Upper lobe of right lung (tissue), 1 donor: ENCODE measurements at regions not wholly inside any gene's neighbourhood (a gene's known extent, or its start where the extent isn't known, plus 50 kb on each side); places are given as distances from the start of the nearest gene placed in this dataset.

ENCODE experiments used
- ATAC-seq: fragments of 200-7000 bp; cut with Tn5 transposase; one replicate; pipeline ENCODE4 v1.9.1; 2020; ENCODE audit warnings: mild to moderate bottlenecking, moderate library complexity
- DNase-seq: peaks from one replicate; pipeline ENCODE4 v3.0.0-alpha.2; 2020
- H3K27ac ChIP-seq: fragments of 200-600 bp; one replicate; pipeline ENCODE4 v1.8.0; 2022
- H3K27me3 ChIP-seq: fragments of 200-600 bp; one replicate; pipeline ENCODE4 v1.8.0; 2022; ENCODE audit warnings: mild to moderate bottlenecking
- H3K36me3 ChIP-seq: fragments of 200-600 bp; one replicate; pipeline ENCODE4 v1.8.0; 2022
- H3K4me1 ChIP-seq: fragments of 200-600 bp; one replicate; pipeline ENCODE4 v1.8.0; 2022
- H3K4me3 ChIP-seq: fragments of 200-600 bp; one replicate; pipeline ENCODE4 v1.8.0; 2022; ENCODE audit warnings: mild to moderate bottlenecking
- H3K9me3 ChIP-seq: fragments of 200-600 bp; one replicate; pipeline ENCODE4 v1.8.0; 2022
- CTCF ChIP-seq: fragments of 200-600 bp; IDR thresholded peaks from one replicate; pipeline ENCODE4 v1.8.0; 2022; ENCODE audit warnings: antibody characterized with exemption
- intact Hi-C: fragments of 100-400 bp; cut with DNase I; formaldehyde crosslinking; loops from one replicate; pipeline ENCODE4 v1.11.0; 2022
- donor health status: DM: no; HTN: yes; CAD: no; lungs with severe emphysema.

GRCh38 chr3:171535133-171535532, 74.9 kb upstream of the TNIK start:
- ATAC-seq = no peak
- Histone ChIP-seq H3K27ac (no peak overlapping the region), H3K4me1 (no peaks in the 10 kb centered on the region), H3K36me3 (no peaks in the 10 kb centered on the region), H3K27me3 (no peaks in the 10 kb centered on the region), H3K4me3 (no peak overlapping the region), H3K9me3 (no peaks in the 10 kb centered on the region)
- intact Hi-C loops = no loop called here
- no peak for TF ChIP-seq CTCF
- no peak for DNase-seq

GRCh38 chr3:171533702-171534101, 73.5 kb upstream of the TNIK start:
- TF ChIP-seq CTCF = no peak
- Histone ChIP-seq H3K4me1 (no peaks in the 10 kb centered on the region), H3K4me3 (no peak overlapping the region), H3K9me3 (no peaks in the 10 kb centered on the region), H3K36me3 (no peaks in the 10 kb centered on the region), H3K27ac (no peak overlapping the region), H3K27me3 (no peaks in the 10 kb centered on the region)
- ATAC-seq (no peak), DNase-seq (no peak)
- intact Hi-C loops = no loop called here

GRCh38 chr3:171532294-171532693, 72.1 kb upstream of the TNIK start:
- Histone ChIP-seq H3K27ac (no peak overlapping the region), H3K4me1 (no peaks in the 10 kb centered on the region), H3K27me3 (no peaks in the 10 kb centered on the region), H3K4me3 (no peak overlapping the region), H3K9me3 (no peaks in the 10 kb centered on the region), H3K36me3 (no peaks in the 10 kb centered on the region)
- no peak for TF ChIP-seq CTCF
- DNase-seq (no peak), ATAC-seq (no peak)
- intact Hi-C loops = no loop called here

- no peaks in the 10 kb centered on the region for H3K9me3 ChIP-seq
- H3K4me1 ChIP-seq = no peaks in the 10 kb centered on the region
- no peak for DNase-seq
- TF ChIP-seq CTCF = no peak
- H3K4me3 ChIP-seq = no peak overlapping the region
- H3K27me3 ChIP-seq = no peaks in the 10 kb centered on the region
- H3K36me3 ChIP-seq = no peaks in the 10 kb centered on the region
- intact Hi-C loops = no loop called here
- H3K27ac ChIP-seq = no peak overlapping the region
- no peak for ATAC-seq
These were observed 71.5 kb upstream of the TNIK start for GRCh38 chr3:171531716-171532115.

GRCh38 chr3:171528102-171528501, 67.9 kb upstream of the TNIK start:
- no peak for ATAC-seq
- Histone ChIP-seq H3K9me3 (no peaks in the 10 kb centered on the region), H3K4me1 (no peaks in the 10 kb centered on the region), H3K36me3 (no peaks in the 10 kb centered on the region), H3K27ac (no peak overlapping the region), H3K4me3 (no peak overlapping the region), H3K27me3 (no peaks in the 10 kb centered on the region)
- intact Hi-C loops = no loop called here
- DNase-seq = no peak
- TF ChIP-seq CTCF = no peak

GRCh38 chr3:171526869-171527268, 66.7 kb upstream of the TNIK start:
- no peak overlapping the region for H3K4me3 ChIP-seq
- TF ChIP-seq CTCF = no peak
- H3K4me1 ChIP-seq = no peaks in the 10 kb centered on the region
- DNase-seq (no peak), ATAC-seq (no peak)
- intact Hi-C loops = no loop called here
- no peaks in the 10 kb centered on the region for H3K9me3 ChIP-seq
- no peaks in the 10 kb centered on the region for H3K27me3 ChIP-seq
- H3K27ac ChIP-seq = no peak overlapping the region
- H3K36me3 ChIP-seq = no peaks in the 10 kb centered on the region
